OCI-LY7 (cell line): ENCODE measurements at regions not wholly inside any gene's neighbourhood (a gene's known extent, or its start where the extent isn't known, plus 50 kb on each side); places are given as distances from the start of the nearest gene placed in this dataset.

Experiments used
- BruUV-seq: library from RNA; stranded (reverse); fragments of 400-500 nt; replicated peaks from 2 replicates; lab custom pipeline; 2021; lab: Mats Ljungman, UMichigan
- CTCF ChIA-PET: fragments of 300-600 bp; sonication (Branson Sonifier 250); formaldehyde crosslinking; loops from one replicate; lab custom pipeline; 2022; ENCODE audit warnings: antibody characterized with exemption; ENCODE audit not compliant: unreplicated experiment; lab: Charles Lee
- POLR2A ChIA-PET: fragments of 300-600 bp; sonication (Branson Sonifier 250); formaldehyde crosslinking; loops from one replicate; lab custom pipeline; 2022; ENCODE audit warnings: antibody characterized with exemption; lab: Charles Lee
- DNase-seq: peaks from one replicate; pipeline ENCODE4 v3.0.0-alpha.2; 2015; ENCODE audit warnings: low spot score
- H2AFZ ChIP-seq: fragments of 200-600 bp; sonication (generic), shearing (Covaris generic); 2 replicates; pipeline ENCODE4 v1.6.1; 2014; ENCODE audit warnings: mild to moderate bottlenecking, antibody characterized with exemption, low read length, moderate library complexity
- H3K27ac ChIP-seq: fragments of 200-600 bp; sonication (generic); 2 replicates; pipeline ENCODE4 v1.5.1; 2014; ENCODE audit warnings: mixed run types, low read depth, mild to moderate bottlenecking, moderate library complexity, low read length, inconsistent platforms; ENCODE audit not compliant: poor library complexity, severe bottlenecking
- H3K36me3 ChIP-seq: fragments of 200-600 bp; sonication (generic); 2 replicates; pipeline ENCODE4 v1.6.1; 2014; ENCODE audit warnings: mild to moderate bottlenecking, antibody characterized with exemption, low read length, moderate library complexity, mixed read lengths; ENCODE audit not compliant: insufficient read depth
- H3K4me1 ChIP-seq: fragments of 200-600 bp; sonication (generic); 2 replicates; pipeline ENCODE4 v1.5.1; 2014; ENCODE audit warnings: mild to moderate bottlenecking, low read length; ENCODE audit not compliant: insufficient read depth, poor library complexity, severe bottlenecking
- H3K4me2 ChIP-seq: fragments of 200-600 bp; sonication (generic); 2 replicates; pipeline ENCODE4 v1.6.1; 2014; ENCODE audit warnings: mild to moderate bottlenecking, low read length
- H3K4me3 ChIP-seq: fragments of 200-600 bp; sonication (generic); 2 replicates; pipeline ENCODE4 v1.5.1; 2014; ENCODE audit warnings: mild to moderate bottlenecking, low read depth, low read length; ENCODE audit not compliant: poor library complexity, severe bottlenecking
- H3K79me2 ChIP-seq: fragments of 200-600 bp; sonication (generic); 2 replicates; pipeline ENCODE4 v1.6.1; 2016; ENCODE audit warnings: low read depth, mild to moderate bottlenecking, low read length, moderate library complexity, mixed read lengths; ENCODE audit not compliant: insufficient read depth
- H3K9me2 ChIP-seq: fragments of 200-600 bp; sonication (generic); 2 replicates; pipeline ENCODE4 v1.6.1; 2016; ENCODE audit warnings: mild to moderate bottlenecking, low read length, mixed read lengths; ENCODE audit not compliant: insufficient read depth
- H3K9me3 ChIP-seq: fragments of 200-600 bp; sonication (generic); 2 replicates; pipeline ENCODE4 v1.6.1; 2014; ENCODE audit warnings: mild to moderate bottlenecking, mixed run types, low read length, mixed read lengths
- H4K20me1 ChIP-seq: fragments of 200-600 bp; sonication (generic); 2 replicates; pipeline ENCODE4 v1.6.1; 2014; ENCODE audit warnings: mild to moderate bottlenecking, antibody characterized with exemption, low read length, moderate library complexity, mixed read lengths; ENCODE audit not compliant: insufficient read depth
- EZH2phosphoT487 ChIP-seq: fragments of 200-600 bp; sonication (generic); IDR thresholded peaks from 2 replicates; pipeline ENCODE4 v1.6.1; 2018; ENCODE audit warnings: low read depth, borderline replicate concordance, mild to moderate bottlenecking, mixed run types, antibody characterized with exemption, low read length, moderate library complexity, mixed read lengths
- intact Hi-C: fragments of 100-400 bp; cut with micrococcal nuclease; formaldehyde crosslinking; loops from one replicate; pipeline ENCODE4 v1.10.0; 2022; ENCODE audit not compliant: unreplicated experiment
- TF ChIP-seq, protein P1 (sequence below): fragments of 200-600 bp; sonication (generic); conservative IDR thresholded peaks from 2 replicates; pipeline ENCODE4 v1.5.1; 2014; ENCODE audit warnings: mild to moderate bottlenecking, antibody characterized with exemption, low read length, moderate library complexity, mixed read lengths

DNA sequence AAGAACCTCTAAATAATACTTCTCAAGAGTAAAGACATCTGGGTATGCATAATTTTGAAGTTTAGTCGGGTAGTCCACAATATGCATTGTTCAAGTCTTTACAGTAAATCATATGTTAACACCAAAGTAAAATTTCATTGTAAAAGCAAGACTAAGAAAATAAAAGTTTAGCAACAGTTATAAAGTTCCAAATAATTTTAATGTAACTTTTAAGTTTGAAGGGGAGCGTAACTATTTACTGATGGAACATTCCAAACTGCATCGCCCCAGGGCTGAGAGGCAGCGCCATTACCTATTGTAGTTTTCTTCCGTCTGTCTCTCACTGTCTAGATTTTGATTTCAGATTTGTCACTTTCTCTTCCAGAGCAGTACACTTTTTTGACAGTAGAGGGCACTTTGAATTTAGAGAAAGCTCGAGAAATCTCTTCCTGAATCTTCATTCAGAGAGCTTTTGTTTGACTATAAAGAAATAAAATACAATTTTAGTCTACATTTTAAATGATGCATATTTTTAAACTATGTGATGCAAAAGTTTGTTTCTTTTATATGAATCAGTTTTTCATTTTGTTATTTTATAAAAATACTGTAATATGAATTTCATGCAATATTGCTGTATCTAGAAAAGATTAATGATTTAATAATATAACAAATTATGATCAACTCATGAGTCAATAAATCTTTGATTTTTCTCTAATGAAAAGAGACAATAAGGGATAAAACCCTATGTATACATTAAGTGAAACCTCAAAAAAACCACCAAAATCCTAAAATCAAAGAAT lies 389.8 kb downstream of the FIGN start:
- H3K4me1 ChIP-seq, result no peaks in the 10 kb centered on the region
- no TSS peak for BruUV-seq
- TF ChIP-seq, protein P1, sequence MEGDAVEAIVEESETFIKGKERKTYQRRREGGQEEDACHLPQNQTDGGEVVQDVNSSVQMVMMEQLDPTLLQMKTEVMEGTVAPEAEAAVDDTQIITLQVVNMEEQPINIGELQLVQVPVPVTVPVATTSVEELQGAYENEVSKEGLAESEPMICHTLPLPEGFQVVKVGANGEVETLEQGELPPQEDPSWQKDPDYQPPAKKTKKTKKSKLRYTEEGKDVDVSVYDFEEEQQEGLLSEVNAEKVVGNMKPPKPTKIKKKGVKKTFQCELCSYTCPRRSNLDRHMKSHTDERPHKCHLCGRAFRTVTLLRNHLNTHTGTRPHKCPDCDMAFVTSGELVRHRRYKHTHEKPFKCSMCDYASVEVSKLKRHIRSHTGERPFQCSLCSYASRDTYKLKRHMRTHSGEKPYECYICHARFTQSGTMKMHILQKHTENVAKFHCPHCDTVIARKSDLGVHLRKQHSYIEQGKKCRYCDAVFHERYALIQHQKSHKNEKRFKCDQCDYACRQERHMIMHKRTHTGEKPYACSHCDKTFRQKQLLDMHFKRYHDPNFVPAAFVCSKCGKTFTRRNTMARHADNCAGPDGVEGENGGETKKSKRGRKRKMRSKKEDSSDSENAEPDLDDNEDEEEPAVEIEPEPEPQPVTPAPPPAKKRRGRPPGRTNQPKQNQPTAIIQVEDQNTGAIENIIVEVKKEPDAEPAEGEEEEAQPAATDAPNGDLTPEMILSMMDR, result peak; percentile 90
- TF ChIP-seq EZH2phosphoT487, result no peak
- H3K27ac ChIP-seq, result no peak overlapping the region
- no peaks in the 10 kb centered on the region for H4K20me1 ChIP-seq
- peak; percentile 59 for DNase-seq
- ChIA-PET CTCF (no interaction called here), POLR2A (no interaction called here)
- intact Hi-C loops, result loop anchor here (5.0 to 10.0 kb wide), 2 partner anchors 719 to 1191 kb away; no protein-coding TSS in a partner anchor
- no peaks in the 10 kb centered on the region for H3K9me3 ChIP-seq
- no peak overlapping the region for H3K4me3 ChIP-seq
- H3K9me2 ChIP-seq, result no peaks in the 10 kb centered on the region
- H2AFZ ChIP-seq, result no peak overlapping the region
- no peaks in the 10 kb centered on the region for H3K36me3 ChIP-seq
- H3K4me2 ChIP-seq, result no peak overlapping the region
- no peaks in the 10 kb centered on the region for H3K79me2 ChIP-seq

DNA sequence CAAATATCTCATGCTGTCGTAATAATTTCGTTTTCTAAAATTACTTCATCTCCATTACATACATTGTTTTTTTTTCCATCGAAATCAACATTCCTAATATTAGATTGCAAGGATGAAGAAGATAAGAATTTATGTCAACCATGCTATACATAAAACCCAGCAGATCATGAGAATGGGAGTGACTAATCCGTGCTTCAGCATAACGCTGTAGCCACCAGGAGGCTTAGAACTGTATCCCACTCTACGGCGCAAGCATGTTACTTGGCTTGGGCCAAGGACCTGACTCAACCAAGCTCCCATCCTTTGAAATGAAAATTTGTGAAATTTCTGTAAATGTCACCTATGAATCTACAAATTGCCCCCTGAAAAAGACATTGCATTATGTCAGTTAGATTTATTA lies 392.5 kb downstream of the FIGN start:
- intact Hi-C loops, result loop anchor here (10.0 kb wide), 1 partner anchor 721 kb away; no protein-coding TSS in a partner anchor
- no peak for DNase-seq
- CTCF ChIA-PET, result no interaction called here
- POLR2A ChIA-PET, result interaction anchor here (0.7 to 1.3 kb wide), 2 partner anchors 11 to 715 kb away, joined by 3 read pairs; no protein-coding TSS in a partner anchor
- BruUV-seq, result no TSS peak
- H3K79me2 ChIP-seq, result no peaks in the 10 kb centered on the region
- no peak overlapping the region for H3K27ac ChIP-seq
- no peaks in the 10 kb centered on the region for H3K9me3 ChIP-seq
- TF ChIP-seq EZH2phosphoT487, result no peak
- no peak overlapping the region for H3K4me3 ChIP-seq
- H3K9me2 ChIP-seq, result no peaks in the 10 kb centered on the region
- no peaks in the 10 kb centered on the region for H3K36me3 ChIP-seq
- no peaks in the 10 kb centered on the region for H3K4me1 ChIP-seq
- H3K4me2 ChIP-seq, result no peak overlapping the region
- no peak overlapping the region for H2AFZ ChIP-seq
- H4K20me1 ChIP-seq, result no peaks in the 10 kb centered on the region

DNA sequence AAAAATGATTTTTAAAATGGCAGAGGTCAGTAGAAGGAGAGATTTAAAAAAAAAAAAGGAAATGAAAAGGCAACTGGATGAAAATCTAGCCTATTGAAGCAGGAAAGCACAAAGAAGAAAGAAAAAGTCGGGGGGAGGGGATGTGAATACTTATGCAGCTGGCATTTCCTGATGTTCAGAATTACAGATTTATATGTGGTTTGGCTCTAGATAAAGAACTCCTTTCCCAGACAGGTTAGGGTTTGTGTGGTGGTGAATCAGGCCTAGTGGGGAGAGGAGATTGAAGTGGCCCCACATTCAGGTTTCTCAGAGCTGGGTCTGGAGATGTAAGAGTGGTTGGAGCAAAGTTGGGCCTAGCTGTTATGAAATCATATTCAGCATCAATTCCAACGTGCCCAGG lies 394.4 kb downstream of the FIGN start:
- Histone ChIP-seq H3K9me2 (no peaks in the 10 kb centered on the region), H3K79me2 (no peaks in the 10 kb centered on the region), H3K4me1 (no peaks in the 10 kb centered on the region), H3K27ac (no peak overlapping the region), H3K4me3 (no peak overlapping the region), H4K20me1 (no peaks in the 10 kb centered on the region), H3K4me2 (no peak overlapping the region), H3K36me3 (no peaks in the 10 kb centered on the region), H3K9me3 (no peaks in the 10 kb centered on the region), H2AFZ (no peak overlapping the region)
- TF ChIP-seq EZH2phosphoT487, result no peak
- TF ChIP-seq, protein P1, result no peak
- intact Hi-C loops, result loop anchor here (10.0 kb wide), 1 partner anchor 723 kb away; no protein-coding TSS in a partner anchor
- BruUV-seq, result no TSS peak
- peak; percentile 2 for DNase-seq
- POLR2A ChIA-PET, result interaction anchor here (0.7 kb wide), 2 partner anchors 189 to 721 kb away, joined by 3 read pairs; no protein-coding TSS in a partner anchor
- CTCF ChIA-PET, result no interaction called here
